Body of pancreas (tissue), 4 donors: ENCODE measurements at regions not wholly inside any gene's neighbourhood (a gene's known extent, or its start where the extent isn't known, plus 50 kb on each side); places are given as distances from the start of the nearest gene placed in this dataset.
A peak's percentile ranks its signal among the peaks of the same experiment; 100 is the strongest.

Source experiments
- ATAC-seq: fragments of 150-250 bp; one replicate; pipeline ENCODE4 v1.9.1; 2016
- DNase-seq, 4 donors: peaks; one replicate each; pipeline ENCODE4 v3.0.0-alpha.2; 2019
- H3K27ac ChIP-seq, 4 donors: fragments of 200-600 bp; sonication (generic); 1 replicate in 3 of 4; 2 replicates in 1 of 4; pipeline versions ENCODE4 v1.5.1 to v1.6.1; 2016 to 2019; ENCODE audit warnings: mild to moderate bottlenecking in 1 of 4, mixed read lengths in 1 of 4, moderate library complexity in 1 of 4
- H3K27me3 ChIP-seq, 2 donors: fragments of 200-600 bp; sonication (generic); one replicate each; pipeline ENCODE4 v1.6.0; 2016; ENCODE audit warnings: mild to moderate bottlenecking in 1 of 2
- H3K36me3 ChIP-seq, 2 donors: fragments of 200-600 bp; sonication (generic); replicated peaks in 1 of 2; 2 replicates each; pipeline ENCODE4 v1.5.1; 2016; ENCODE audit warnings: low read depth in 2 of 2; ENCODE audit not compliant: insufficient read depth in 1 of 2
- H3K4me1 ChIP-seq: fragments of 200-600 bp; sonication (generic); one replicate; pipeline ENCODE4 v1.6.0; 2016
- H3K4me3 ChIP-seq, 2 donors: fragments of 200-600 bp; sonication (generic); 1 replicate in 1 of 2; 2 replicates in 1 of 2; pipeline ENCODE4 v1.5.1; 2016 to 2019
- H3K9me3 ChIP-seq, 3 donors: fragments of 200-600 bp; sonication (generic); 1 replicate in 2 of 3; 2 replicates in 1 of 3; pipeline ENCODE4 v1.5.1; 2016
- POLR2A ChIP-seq, 3 donors: fragments of 450-650 bp; IDR thresholded peaks; one replicate each; pipeline ENCODE4 v1.6.1; 2016; ENCODE audit warnings: antibody characterized with exemption in 3 of 3, mild to moderate bottlenecking in 2 of 3
- WGBS, 2 donors: methylation state at CpG; one replicate each; pipeline ENCODE4 v1.1.5; 2017; 5-methylcytosine and 5-hydroxymethylcytosine counted together
- intact Hi-C: fragments of 100-400 bp; cut with DNase I; formaldehyde crosslinking; loops from one replicate; pipeline ENCODE4 v1.15.1; 2023
- TF ChIP-seq, protein P1 (sequence below), 7 experiments: fragments of 450-650 bp in 4 of 7; fragments of 200-600 bp in 3 of 7; sonication (generic) in 3 of 7; IDR thresholded peaks; one replicate each; pipeline ENCODE4 v1.5.1; 2016 to 2019; ENCODE audit warnings: antibody characterized with exemption in 7 of 7

DNA sequence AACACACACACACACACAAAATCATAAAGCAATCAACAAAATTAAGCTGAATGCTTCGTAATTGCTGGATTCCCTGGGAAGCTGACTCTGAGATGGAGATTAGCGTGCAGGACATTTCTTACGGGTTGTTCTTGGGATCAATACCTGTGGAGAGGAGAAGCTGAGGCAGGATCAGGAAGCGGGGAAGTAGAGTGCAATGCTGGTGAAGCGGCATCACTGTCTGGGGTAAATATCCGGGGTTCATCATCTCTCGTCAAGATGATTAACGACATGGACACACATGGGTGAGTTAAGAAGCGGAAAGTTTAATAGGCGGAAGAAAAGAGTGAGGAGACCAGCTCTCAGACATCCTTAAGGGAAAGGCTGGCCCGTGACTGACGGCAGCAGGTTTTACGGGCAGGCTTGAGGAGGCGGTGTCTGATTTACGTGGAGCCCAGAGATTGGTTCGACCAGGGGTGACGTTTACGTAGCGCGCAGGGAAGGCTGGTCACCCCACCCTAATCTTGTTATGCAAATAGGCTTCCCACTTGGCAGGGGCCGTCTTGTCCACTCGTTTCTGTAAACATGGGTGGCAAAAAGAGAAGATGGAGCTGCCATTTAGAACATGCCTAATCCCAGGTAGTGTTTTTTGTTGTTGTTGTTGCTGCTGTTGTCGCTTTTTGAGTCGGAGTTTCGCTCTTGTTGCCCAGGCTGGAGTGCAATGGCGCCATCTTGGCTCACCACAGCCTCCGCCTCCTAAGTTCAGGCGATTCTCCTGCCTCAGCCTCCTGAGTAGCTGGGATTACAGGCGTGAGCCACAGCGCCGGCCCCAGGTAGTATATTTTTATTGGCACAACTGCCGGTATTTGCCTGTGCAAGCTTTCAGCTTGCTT is 135.6 kb upstream of the KCNJ15 start:
- H3K4me3 ChIP-seq: no peak overlapping the region
- TF ChIP-seq POLR2A (IDR thresholded peaks at IDR 0.05): no peak
- 84 to 86% methylated on average over 32 of the region's 32 CpGs for WGBS, 2 donors
- no peak overlapping the region for H3K27ac ChIP-seq
- H3K4me1 ChIP-seq: no peaks in the 10 kb centered on the region
- ATAC-seq: no peak
- no peaks in the 10 kb centered on the region for H3K36me3 ChIP-seq
- H3K9me3 ChIP-seq: no peaks in the 10 kb centered on the region
- H3K27me3 ChIP-seq: no peaks in the 10 kb centered on the region
- DNase-seq: no peak
- intact Hi-C loops: loop anchor here (10.0 kb wide), 1 partner anchor 406 kb away; no protein-coding TSS in a partner anchor

DNA sequence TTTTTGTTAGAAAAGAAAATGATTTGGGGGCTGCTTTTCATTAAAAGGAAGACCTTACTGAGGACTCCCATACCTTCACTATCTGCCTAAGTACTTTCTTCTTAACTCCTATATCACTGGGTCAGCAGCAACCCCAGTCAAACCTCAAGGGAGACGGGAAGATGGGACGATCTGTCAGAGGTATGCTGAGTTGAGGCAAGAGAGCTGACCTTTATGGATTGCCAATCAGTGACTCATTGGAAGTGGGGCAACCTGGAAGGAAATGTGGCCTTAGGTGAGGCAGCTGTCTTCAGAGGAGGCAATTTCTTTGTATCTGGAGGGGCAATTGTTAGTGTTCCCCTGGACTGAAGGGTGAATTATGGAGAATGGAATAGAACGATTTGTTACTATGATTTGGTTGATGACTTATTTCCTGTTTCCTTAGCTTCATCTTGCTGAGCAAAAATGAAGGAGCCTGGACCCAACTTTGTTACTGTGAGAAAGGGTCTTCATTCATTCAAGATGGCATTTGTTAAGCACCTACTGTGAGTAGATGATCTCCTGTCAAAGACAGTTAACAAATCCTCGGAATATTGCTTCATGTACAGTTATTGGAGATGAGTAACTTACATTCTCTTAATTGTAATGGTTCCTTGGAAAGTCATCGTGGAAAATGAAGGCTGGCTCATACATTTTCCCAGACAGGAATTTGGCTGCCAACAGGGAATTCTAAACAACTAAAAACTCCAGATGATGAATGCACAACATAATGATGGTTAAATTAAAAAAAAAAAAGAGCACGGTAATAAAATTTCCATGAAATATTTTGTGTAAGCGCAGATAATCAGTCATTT is 134.7 kb upstream of the KCNJ15 start:
- DNase-seq (no peak), ATAC-seq (no peak)
- H3K4me3 ChIP-seq: no peak overlapping the region
- TF ChIP-seq, protein P1, sequence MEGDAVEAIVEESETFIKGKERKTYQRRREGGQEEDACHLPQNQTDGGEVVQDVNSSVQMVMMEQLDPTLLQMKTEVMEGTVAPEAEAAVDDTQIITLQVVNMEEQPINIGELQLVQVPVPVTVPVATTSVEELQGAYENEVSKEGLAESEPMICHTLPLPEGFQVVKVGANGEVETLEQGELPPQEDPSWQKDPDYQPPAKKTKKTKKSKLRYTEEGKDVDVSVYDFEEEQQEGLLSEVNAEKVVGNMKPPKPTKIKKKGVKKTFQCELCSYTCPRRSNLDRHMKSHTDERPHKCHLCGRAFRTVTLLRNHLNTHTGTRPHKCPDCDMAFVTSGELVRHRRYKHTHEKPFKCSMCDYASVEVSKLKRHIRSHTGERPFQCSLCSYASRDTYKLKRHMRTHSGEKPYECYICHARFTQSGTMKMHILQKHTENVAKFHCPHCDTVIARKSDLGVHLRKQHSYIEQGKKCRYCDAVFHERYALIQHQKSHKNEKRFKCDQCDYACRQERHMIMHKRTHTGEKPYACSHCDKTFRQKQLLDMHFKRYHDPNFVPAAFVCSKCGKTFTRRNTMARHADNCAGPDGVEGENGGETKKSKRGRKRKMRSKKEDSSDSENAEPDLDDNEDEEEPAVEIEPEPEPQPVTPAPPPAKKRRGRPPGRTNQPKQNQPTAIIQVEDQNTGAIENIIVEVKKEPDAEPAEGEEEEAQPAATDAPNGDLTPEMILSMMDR (IDR thresholded peaks at IDR 0.05): no peak
- no peak for TF ChIP-seq POLR2A (IDR thresholded peaks at IDR 0.05)
- no peaks in the 10 kb centered on the region for H3K27me3 ChIP-seq
- H3K36me3 ChIP-seq: no peaks in the 10 kb centered on the region
- H3K4me1 ChIP-seq: no peaks in the 10 kb centered on the region
- 65 to 74% methylated on average over 7 of the region's 7 CpGs for WGBS, 2 donors
- no peaks in the 10 kb centered on the region for H3K9me3 ChIP-seq
- intact Hi-C loops: loop anchor here (10.0 kb wide), 1 partner anchor 407 kb away; no protein-coding TSS in a partner anchor
- H3K27ac ChIP-seq: no peak overlapping the region

DNA sequence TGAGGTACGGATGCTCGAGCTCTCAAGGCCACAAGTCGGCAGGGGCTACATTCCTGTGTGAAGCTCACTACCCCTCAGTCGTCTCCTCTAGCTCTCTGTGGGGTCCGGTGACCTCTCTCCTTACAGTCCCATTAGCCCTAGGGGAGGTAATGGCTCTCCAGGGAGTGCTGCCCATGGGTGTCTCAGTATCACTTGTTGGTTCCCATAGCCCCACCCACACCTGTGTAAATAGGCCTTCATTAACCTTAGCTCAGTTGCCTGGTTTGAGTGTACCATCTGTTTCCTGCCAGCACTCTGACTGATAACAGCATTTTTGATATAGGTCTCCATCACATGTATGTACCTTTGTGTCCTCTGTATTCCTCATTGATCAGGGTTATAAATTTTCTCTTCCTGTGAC is 133.2 kb upstream of the KCNJ15 start:
- no peak overlapping the region for H3K4me3 ChIP-seq
- no peaks in the 10 kb centered on the region for H3K27me3 ChIP-seq
- WGBS, 2 donors: 51 to 77% methylated on average over 5 of the region's 5 CpGs
- no peaks in the 10 kb centered on the region for H3K4me1 ChIP-seq
- no peak for TF ChIP-seq POLR2A (IDR thresholded peaks at IDR 0.05)
- TF ChIP-seq, protein P1 (IDR thresholded peaks at IDR 0.05): no peak
- no peaks in the 10 kb centered on the region for H3K9me3 ChIP-seq
- intact Hi-C loops: loop anchor here (10.0 kb wide), 1 partner anchor 409 kb away; no protein-coding TSS in a partner anchor
- no peak for ATAC-seq
- H3K27ac ChIP-seq: no peak overlapping the region
- H3K36me3 ChIP-seq: no peaks in the 10 kb centered on the region
- DNase-seq: peak in 1 of 4 donors; percentile 9

DNA sequence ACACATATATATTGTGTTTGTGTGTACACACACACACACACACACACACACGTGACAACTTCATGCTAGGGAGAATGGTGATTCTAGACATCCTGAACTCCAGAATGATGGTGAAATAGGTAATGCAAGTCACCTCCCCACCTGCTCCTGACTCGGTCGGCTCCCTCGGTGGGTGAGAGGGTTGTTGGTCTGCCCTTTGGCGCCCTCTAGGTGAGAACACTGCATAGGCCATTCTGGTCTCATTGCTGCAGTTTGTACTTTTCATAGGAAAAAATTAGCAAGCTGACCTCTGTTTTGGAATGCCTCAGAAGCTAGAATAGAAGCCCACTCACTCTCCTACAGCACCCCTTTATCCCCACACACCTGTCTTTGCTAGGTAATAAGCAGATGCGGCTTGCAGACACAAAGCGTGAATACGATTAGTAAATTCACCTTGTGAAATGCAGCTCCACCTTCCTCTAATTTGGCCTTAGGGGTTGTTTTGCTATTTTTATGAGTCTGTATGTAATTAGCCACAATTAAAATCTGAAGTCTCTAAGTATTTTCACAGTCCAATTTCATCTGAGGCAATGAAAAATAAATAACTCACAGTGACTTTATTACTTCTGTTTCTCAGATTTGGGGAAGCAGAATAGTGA is 130.0 kb upstream of the KCNJ15 start:
- DNase-seq: peak; percentile 62 to 75 (median 68)
- WGBS, 2 donors: 26 to 27% methylated on average over 8 of the region's 8 CpGs
- Histone ChIP-seq H3K4me1 (no peaks in the 10 kb centered on the region), H3K27ac (no peak overlapping the region), H3K4me3 (no peak overlapping the region), H3K27me3 (no peaks in the 10 kb centered on the region), H3K36me3 (no peaks in the 10 kb centered on the region), H3K9me3 (no peaks in the 10 kb centered on the region)
- TF ChIP-seq, protein P1 (IDR thresholded peaks at IDR 0.05): peak; percentile 54 to 79 (median 67)
- no peak for TF ChIP-seq POLR2A (IDR thresholded peaks at IDR 0.05)
- intact Hi-C loops: loop anchor here (10.0 kb wide), 1 partner anchor 412 kb away; no protein-coding TSS in a partner anchor
- ATAC-seq: peak; percentile 33
